ENCODE measurements at regions not wholly inside any gene's neighbourhood (a gene's known extent, or its start where the extent isn't known, plus 50 kb on each side); places are given as distances from the start of the nearest gene placed in this dataset.

DNA sequence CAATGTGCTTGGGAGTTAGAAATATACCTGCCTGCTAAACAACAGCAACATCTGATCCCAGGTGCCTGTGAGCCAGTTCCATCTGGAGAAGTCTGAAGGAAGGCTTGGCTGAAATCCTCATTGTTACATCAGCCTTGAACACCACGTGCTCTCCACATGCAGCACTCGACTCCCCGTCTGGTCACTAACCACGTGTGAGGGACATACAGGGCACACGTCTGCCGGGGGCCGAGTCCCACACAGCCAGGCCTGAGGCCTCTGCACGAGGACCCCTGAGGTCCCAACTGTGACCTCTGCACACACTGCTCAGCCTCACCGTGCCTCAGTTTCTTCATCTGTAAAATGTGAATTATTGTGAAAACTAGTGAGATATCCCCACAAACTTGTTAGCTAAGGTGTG lies 236.5 kb upstream of the SALL3 start:
- Histone ChIP-seq H3K27me3 (peaks cover 0 to 17% (median 0%) of the 10 kb centered on the region in 9 donors), H3K36me3 (no peaks in the 10 kb centered on the region), H3K9me3 (no peaks in the 10 kb centered on the region), H3K4me3 (no peak overlapping the region), H3K27ac (no peak overlapping the region), H3K4me1 (no peaks in the 10 kb centered on the region)
- WGBS, 4 donors = 71 to 81% (median 79%) methylated on average over 9 of the region's 9 CpGs
- TF ChIP-seq POLR2A (IDR thresholded peaks at IDR 0.05) = no peak
- TF ChIP-seq, protein P1, sequence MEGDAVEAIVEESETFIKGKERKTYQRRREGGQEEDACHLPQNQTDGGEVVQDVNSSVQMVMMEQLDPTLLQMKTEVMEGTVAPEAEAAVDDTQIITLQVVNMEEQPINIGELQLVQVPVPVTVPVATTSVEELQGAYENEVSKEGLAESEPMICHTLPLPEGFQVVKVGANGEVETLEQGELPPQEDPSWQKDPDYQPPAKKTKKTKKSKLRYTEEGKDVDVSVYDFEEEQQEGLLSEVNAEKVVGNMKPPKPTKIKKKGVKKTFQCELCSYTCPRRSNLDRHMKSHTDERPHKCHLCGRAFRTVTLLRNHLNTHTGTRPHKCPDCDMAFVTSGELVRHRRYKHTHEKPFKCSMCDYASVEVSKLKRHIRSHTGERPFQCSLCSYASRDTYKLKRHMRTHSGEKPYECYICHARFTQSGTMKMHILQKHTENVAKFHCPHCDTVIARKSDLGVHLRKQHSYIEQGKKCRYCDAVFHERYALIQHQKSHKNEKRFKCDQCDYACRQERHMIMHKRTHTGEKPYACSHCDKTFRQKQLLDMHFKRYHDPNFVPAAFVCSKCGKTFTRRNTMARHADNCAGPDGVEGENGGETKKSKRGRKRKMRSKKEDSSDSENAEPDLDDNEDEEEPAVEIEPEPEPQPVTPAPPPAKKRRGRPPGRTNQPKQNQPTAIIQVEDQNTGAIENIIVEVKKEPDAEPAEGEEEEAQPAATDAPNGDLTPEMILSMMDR (IDR thresholded peaks at IDR 0.05) = no peak
- ATAC-seq (no peak), DNase-seq (no peak)
- intact Hi-C loops (cut with DNase I) = no loop called here

DNA sequence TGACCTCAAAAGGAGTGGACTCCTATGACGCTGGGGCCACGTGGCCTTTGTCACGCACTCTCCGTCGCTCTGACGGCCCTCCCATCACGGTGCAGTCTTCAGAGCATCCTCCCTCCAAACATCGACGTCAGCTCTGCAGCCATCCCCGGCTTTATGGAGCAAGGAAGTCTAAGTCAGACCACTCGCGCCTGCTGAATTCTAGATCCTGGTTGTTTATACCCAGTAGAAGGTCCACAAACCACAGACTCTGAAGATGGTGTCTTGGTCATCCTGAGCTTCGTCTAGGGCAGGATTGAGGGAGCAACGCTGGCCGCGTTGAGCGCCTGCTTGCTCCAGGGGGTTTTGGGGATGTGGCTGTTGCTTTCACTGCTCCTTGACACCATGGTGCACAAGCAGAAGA lies 228.0 kb upstream of the SALL3 start:
- peaks cover 0 to 15% (median 0%) of the 10 kb centered on the region in 9 donors for H3K27me3 ChIP-seq
- intact Hi-C loops (cut with DNase I) = no loop called here
- no peak overlapping the region for H3K4me3 ChIP-seq
- no peaks in the 10 kb centered on the region for H3K4me1 ChIP-seq
- 89 to 92% (median 90%) methylated on average over 15 to 17 of the region's 17 CpGs for WGBS, 4 donors
- ATAC-seq (no peak), DNase-seq (peak in 1 of 5 donors; percentile 35)
- TF ChIP-seq, protein P1 (IDR thresholded peaks at IDR 0.05) = no peak
- no peak for TF ChIP-seq POLR2A (IDR thresholded peaks at IDR 0.05)
- no peak overlapping the region for H3K27ac ChIP-seq
- H3K36me3 ChIP-seq = no peaks in the 10 kb centered on the region
- no peaks in the 10 kb centered on the region for H3K9me3 ChIP-seq

DNA sequence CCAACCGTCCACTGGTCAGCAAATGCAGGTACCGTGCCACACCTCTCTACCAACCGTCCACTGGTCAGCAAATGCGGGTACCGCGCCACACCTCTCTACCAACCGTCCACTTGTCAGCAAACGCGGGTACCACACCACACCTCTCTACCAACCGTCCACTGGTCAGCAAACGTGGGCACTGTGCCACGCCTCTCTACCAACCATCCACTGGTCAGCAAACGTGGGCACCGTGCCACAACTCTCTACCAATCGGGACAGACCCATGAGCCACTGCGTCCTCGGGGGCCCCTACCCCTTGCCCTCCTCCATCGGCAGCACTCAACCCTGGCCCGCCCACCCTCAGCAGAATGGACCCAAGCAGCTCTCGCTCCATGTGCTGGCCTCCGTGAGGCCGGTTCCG lies 226.4 kb upstream of the SALL3 start:
- Histone ChIP-seq H3K4me1 (no peaks in the 10 kb centered on the region), H3K27me3 (peaks cover 0 to 12% (median 0%) of the 10 kb centered on the region in 9 donors), H3K27ac (no peak overlapping the region), H3K9me3 (no peaks in the 10 kb centered on the region), H3K4me3 (no peak overlapping the region), H3K36me3 (no peaks in the 10 kb centered on the region)
- WGBS, 4 donors = 92 to 96% (median 95%) methylated on average over 22 to 23 of the region's 23 CpGs
- ATAC-seq (no peak), DNase-seq (peak in 1 of 5 donors; percentile 39)
- intact Hi-C loops (cut with DNase I) = no loop called here
- TF ChIP-seq, protein P1 (IDR thresholded peaks at IDR 0.05) = no peak
- TF ChIP-seq POLR2A (IDR thresholded peaks at IDR 0.05) = no peak

DNA sequence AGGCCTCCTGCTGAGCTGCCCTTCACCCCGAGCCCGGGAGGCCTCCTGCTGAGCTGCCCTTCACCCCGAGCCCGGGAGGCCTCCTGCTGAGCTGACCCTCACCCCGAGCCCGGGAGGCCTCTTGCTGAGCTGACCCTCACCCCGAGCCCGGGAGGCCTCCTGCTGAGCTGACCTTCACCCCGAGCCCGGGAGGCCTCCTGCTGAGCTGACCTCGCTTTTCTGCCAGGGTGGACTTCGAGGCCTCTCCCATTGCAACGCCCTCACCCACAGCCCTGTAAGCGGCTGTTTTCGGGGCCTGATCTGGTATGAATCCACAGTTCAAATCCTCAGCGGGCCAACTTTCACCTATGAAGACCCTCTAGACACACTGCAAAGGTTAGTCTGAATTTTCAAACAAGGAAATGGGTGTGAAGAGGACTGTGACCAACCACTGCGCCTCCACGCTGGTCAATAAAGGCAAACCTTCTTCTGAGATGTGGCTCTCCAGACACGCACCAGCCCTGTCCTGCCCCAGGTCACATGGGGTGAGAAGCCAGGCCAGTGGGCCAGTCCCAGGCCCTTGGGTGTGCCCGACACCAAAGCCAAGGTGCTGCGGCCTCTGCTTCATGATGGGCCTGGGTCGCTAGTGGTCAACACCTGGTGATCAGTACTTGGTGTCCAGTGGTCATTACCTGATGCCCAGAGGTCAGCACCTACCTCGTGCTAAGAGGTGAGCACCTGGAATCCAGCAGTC lies 225.1 kb upstream of the SALL3 start:
- TF ChIP-seq POLR2A (IDR thresholded peaks at IDR 0.05) = no peak
- TF ChIP-seq, protein P1 (IDR thresholded peaks at IDR 0.05) = no peak
- Histone ChIP-seq H3K36me3 (no peaks in the 10 kb centered on the region), H3K27ac (no peak overlapping the region), H3K4me3 (no peak overlapping the region), H3K4me1 (no peaks in the 10 kb centered on the region), H3K27me3 (peaks cover 0 to 14% (median 0%) of the 10 kb centered on the region in 9 donors), H3K9me3 (no peaks in the 10 kb centered on the region)
- intact Hi-C loops (cut with DNase I) = no loop called here
- no peak for ATAC-seq
- WGBS, 4 donors = 92 to 96% (median 93%) methylated on average over 12 to 23 of the region's 23 CpGs
- DNase-seq = peak in 1 of 5 donors; percentile 28

Measured in heart left ventricle (tissue), 16 donors.